ENCODE measurements at regions not wholly inside any gene's neighbourhood (a gene's known extent, or its start where the extent isn't known, plus 50 kb on each side); places are given as distances from the start of the nearest gene placed in this dataset.

GRCh38 chr18:28439870-28440269 lies 262.9 kb upstream of the CDH2 start:
- Histone ChIP-seq H3K79me2 (ENCODE audit: insufficient read depth, low read length) (no peaks in the 10 kb centered on the region), H3K4ac (ENCODE audit: low read depth, low read length) (no peak overlapping the region)
- H3K36me3 Mint-ChIP-seq (ENCODE audit: insufficient read depth in 1 of 3, low read depth in 3 of 3), result peaks cover 0 to 5% (median 0%) of the 10 kb centered on the region in 3 experiments; a peak in 1 of 7 replicates

More at GRCh38 chr18:28439870-28440269, 262.9 kb upstream of the CDH2 start:
- no peaks in the 10 kb centered on the region for H3K27me3 ChIP-seq (ENCODE audit: insufficient read depth, low read length)
- H3K4me1 ChIP-seq (ENCODE audit: insufficient read depth, low read length), result no peaks in the 10 kb centered on the region
- H3K23me2 ChIP-seq (ENCODE audit: insufficient read length, low read depth, low read length, poor library complexity, severe bottlenecking), result no peaks in the 10 kb centered on the region
- H3K14ac ChIP-seq (ENCODE audit: insufficient read depth, low read length), result no peak overlapping the region
- peaks cover 2% of the 10 kb centered on the region for H3K27me3 Mint-ChIP-seq (ENCODE audit: low read depth)
- no peaks in the 10 kb centered on the region for H3K9me3 ChIP-seq (ENCODE audit: control insufficient read depth, low read depth, low read length)
- H3K79me1 ChIP-seq (ENCODE audit: insufficient read depth, low read depth, low read length, poor library complexity, severe bottlenecking), result no peaks in the 10 kb centered on the region
- H3K23ac ChIP-seq (ENCODE audit: insufficient read length, low read depth, low read length), result no peak overlapping the region
- H2BK12ac ChIP-seq (ENCODE audit: insufficient read length, low read depth, low read length), result no peak overlapping the region
- peaks cover 3 to 12% of the 10 kb centered on the region in 2 experiments; a peak in 3 of 5 replicates for H3K9me3 Mint-ChIP-seq
- no peak overlapping the region for H3K27ac Mint-ChIP-seq
- no peak overlapping the region for H3K4me3 Mint-ChIP-seq
- peaks cover 0 to 6% of the 10 kb centered on the region in 2 experiments; a peak in 1 of 4 replicates for H3K4me1 Mint-ChIP-seq
- H4K91ac ChIP-seq (ENCODE audit: insufficient read length, low read depth, low read length), result no peak overlapping the region
- H2BK15ac ChIP-seq (ENCODE audit: low read depth, low read length), result no peak overlapping the region
- H2AK5ac ChIP-seq (ENCODE audit: insufficient read length, low read length), result no peak overlapping the region
- no peak overlapping the region for H3K4me2 ChIP-seq (ENCODE audit: insufficient read depth, insufficient read length, low read length)
- no peak overlapping the region for H2BK120ac ChIP-seq (ENCODE audit: low read depth, low read length, poor library complexity, severe bottlenecking)
- no peak overlapping the region for H3K27ac ChIP-seq (ENCODE audit: insufficient read length, low read depth, low read length)
- no peak overlapping the region for H3K18ac ChIP-seq (ENCODE audit: insufficient read length, low read depth, low read length)
- no peak for DNase-seq
- no peak for TF ChIP-seq CTCF (conservative IDR thresholded peaks at IDR 0.05)
- no peak overlapping the region for H3T11ph ChIP-seq (ENCODE audit: low read length)
- H3K9ac ChIP-seq (ENCODE audit: extremely low read depth, insufficient read length, low read length), result no peak overlapping the region
- H4K5ac ChIP-seq (ENCODE audit: insufficient read length, low read depth, low read length), result no peak overlapping the region
- H2AFZ ChIP-seq (ENCODE audit: low read length), result no peak overlapping the region
- H3K56ac ChIP-seq (ENCODE audit: insufficient read length, low read depth, low read length), result no peak overlapping the region
- no peak overlapping the region for H4K8ac ChIP-seq (replicated peaks; ENCODE audit: insufficient read length, low read depth, low read length)
- no peak overlapping the region for H2BK20ac ChIP-seq (ENCODE audit: low read depth, low read length, poor library complexity, severe bottlenecking)
- no peaks in the 10 kb centered on the region for H4K20me1 ChIP-seq (ENCODE audit: control insufficient read depth, insufficient read depth, insufficient read length)
- H2BK5ac ChIP-seq (ENCODE audit: insufficient read length, low read length), result no peak overlapping the region
